GM03348 (cell line): ENCODE measurements at regions not wholly inside any gene's neighbourhood (a gene's known extent, or its start where the extent isn't known, plus 50 kb on each side); places are given as distances from the start of the nearest gene placed in this dataset.

Experiments used
- DNase-seq: peaks from one replicate; pipeline ENCODE4 v3.0.0; 2012; ENCODE audit warnings: low spot score

- no peak for DNase-seq
Observed at GRCh38 chr13:95447814-95448213, 104.7 kb upstream of the CLDN10 start.

GRCh38 chr13:95451656-95452055, 100.9 kb upstream of the CLDN10 start:
- DNase-seq = no peak

- no peak for DNase-seq
Observed at GRCh38 chr13:95452375-95452774, 100.1 kb upstream of the CLDN10 start.

- DNase-seq = no peak
Observed at GRCh38 chr13:95455782-95456181, 96.7 kb upstream of the CLDN10 start.

- no peak for DNase-seq
Observed at GRCh38 chr13:95456815-95457214, 95.7 kb upstream of the CLDN10 start.

GRCh38 chr13:95457294-95457693, 95.2 kb upstream of the CLDN10 start:
- DNase-seq = no peak

GRCh38 chr13:95462801-95463200, 89.7 kb upstream of the CLDN10 start:
- DNase-seq = no peak

- DNase-seq = no peak
Observed at GRCh38 chr13:95463531-95463930, 89.0 kb upstream of the CLDN10 start.

- no peak for DNase-seq
Observed at GRCh38 chr13:95470574-95471366, 81.8 kb upstream of the CLDN10 start.

- no peak for DNase-seq
Observed at GRCh38 chr13:95471960-95472359, 80.6 kb upstream of the CLDN10 start.

GRCh38 chr13:95474992-95475391, 77.5 kb upstream of the CLDN10 start:
- no peak for DNase-seq

GRCh38 chr13:95477187-95477586, 75.3 kb upstream of the CLDN10 start:
- no peak for DNase-seq

GRCh38 chr13:95479731-95480130, 72.8 kb upstream of the CLDN10 start:
- DNase-seq = no peak

GRCh38 chr13:95480131-95480545, 72.4 kb upstream of the CLDN10 start:
- DNase-seq = no peak

GRCh38 chr13:95480791-95481780, 71.4 kb upstream of the CLDN10 start:
- no peak for DNase-seq

- no peak for DNase-seq
Observed at GRCh38 chr13:95484052-95484451, 68.5 kb upstream of the CLDN10 start.

GRCh38 chr13:95485045-95485517, 67.4 kb upstream of the CLDN10 start:
- peak; percentile 37 for DNase-seq

- DNase-seq = no peak
Observed at GRCh38 chr13:95485518-95486144, 66.9 kb upstream of the CLDN10 start.

GRCh38 chr13:95492044-95492801, 60.3 kb upstream of the CLDN10 start:
- DNase-seq = no peak

- peak; percentile 74 for DNase-seq
Observed at GRCh38 chr13:95494082-95494681, 58.3 kb upstream of the CLDN10 start.

GRCh38 chr13:95496485-95496884, 56.0 kb upstream of the CLDN10 start:
- DNase-seq = no peak
